HG02840 (cell line): ENCODE measurements at regions not wholly inside any gene's neighbourhood (a gene's known extent, or its start where the extent isn't known, plus 50 kb on each side); places are given as distances from the start of the nearest gene placed in this dataset.

ENCODE experiments used
- ATAC-seq: cut with Tn5 transposase; IDR thresholded peaks from one replicate; pipeline ENCODE4 v1.9.1; 2021; ENCODE audit warnings: mild to moderate bottlenecking, moderate library complexity, moderate number of reproducible peaks; ENCODE audit not compliant: unreplicated experiment, low FRiP score

- no peak for ATAC-seq
Observed at GRCh38 chr6:100153636-100154275, 159.7 kb upstream of the MCHR2 start.

GRCh38 chr6:100152201-100152600 lies 158.2 kb upstream of the MCHR2 start:
- no peak for ATAC-seq

- ATAC-seq, result no peak
Observed at GRCh38 chr6:100144991-100145390, 151.0 kb upstream of the MCHR2 start.

DNA sequence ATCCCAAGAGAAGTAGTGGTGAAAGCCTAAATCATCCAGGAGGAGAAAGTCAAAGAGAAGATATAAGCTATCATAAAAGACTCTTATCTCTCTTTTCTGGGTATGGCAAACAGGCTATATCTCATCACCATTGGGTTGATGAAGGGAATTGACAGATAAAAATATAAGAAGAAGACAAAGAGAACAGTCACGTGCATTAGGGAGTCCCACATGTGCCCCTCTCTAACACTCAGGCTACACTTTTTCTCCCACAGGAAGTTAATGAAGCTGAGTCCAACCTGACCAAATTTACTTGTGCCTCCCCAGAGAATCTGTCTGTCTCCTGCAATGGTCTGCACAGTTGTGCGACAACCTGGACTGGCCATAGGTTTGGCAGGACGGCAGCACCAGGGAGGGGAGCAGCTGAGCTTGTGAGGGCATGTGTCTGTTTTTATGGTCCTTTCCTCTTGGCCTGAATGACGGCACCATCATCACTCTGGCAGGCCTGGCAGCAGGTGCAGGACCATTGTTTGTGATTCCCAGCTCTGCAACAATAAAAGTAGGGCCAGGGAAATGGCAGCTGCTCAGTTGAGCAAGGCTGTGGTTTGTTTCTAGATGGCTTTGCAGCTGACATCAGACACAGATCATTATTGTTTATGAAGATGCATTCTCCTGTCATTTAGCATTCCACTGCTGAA lies 144.5 kb upstream of the MCHR2 start:
- no peak for ATAC-seq

DNA sequence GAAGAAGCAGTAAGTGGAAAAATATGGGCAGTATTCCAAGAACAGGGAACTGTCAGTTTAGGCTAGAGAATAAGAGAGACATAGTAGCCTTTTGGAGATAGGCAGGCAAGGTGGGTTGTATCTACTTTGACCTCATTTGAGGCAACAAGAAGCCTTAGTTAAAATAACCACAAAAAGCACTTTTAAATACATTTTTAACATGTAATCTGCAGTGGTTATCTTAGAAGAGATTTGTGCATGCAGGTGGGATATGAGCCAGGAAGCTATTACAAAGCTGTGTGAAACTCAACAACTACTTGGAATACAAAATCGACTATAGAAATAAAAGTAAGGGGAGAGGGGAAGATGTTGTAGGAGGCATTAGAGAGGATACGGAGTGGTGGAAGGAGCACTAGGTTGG lies 143.7 kb upstream of the MCHR2 start:
- no peak for ATAC-seq

DNA sequence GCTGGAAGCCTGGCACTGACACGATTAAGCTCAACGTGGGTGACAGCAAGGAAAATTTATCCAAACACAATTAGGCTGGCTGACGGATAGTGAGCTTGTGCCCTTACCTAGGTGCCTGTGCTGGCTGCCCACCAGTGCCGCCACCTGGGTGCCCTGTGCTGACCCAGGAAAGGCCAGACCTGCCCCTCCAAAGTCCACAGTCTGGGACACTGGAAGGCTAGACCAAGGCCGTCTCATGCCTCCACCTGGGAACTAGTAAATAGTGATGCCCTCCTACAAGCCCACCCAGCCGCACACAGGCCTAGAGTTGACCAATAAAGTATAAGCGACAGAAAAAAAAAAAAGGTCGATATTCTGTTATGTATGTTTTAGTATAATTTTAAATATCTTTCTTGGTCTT lies 142.6 kb upstream of the MCHR2 start:
- no peak for ATAC-seq

DNA sequence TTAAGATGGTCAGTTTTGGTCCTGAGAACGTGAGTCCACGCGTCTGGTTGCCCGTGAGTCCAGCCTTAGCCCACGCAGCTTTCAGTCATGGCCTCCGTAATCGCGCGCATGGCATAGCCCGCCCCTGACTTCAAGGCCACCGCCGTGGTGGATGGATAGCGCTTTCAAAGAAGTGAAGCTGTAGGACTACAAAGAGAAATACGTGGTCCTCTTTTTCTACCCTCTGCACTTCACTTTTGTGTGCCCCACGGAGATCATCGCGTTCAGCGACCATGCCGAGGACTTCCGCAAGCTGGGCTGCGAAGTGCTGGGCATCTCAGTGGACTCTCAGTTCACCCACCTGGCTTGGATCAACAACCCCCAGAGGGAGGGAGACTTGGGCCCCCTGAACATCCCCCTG lies 142.0 kb upstream of the MCHR2 start:
- ATAC-seq, result no peak

DNA sequence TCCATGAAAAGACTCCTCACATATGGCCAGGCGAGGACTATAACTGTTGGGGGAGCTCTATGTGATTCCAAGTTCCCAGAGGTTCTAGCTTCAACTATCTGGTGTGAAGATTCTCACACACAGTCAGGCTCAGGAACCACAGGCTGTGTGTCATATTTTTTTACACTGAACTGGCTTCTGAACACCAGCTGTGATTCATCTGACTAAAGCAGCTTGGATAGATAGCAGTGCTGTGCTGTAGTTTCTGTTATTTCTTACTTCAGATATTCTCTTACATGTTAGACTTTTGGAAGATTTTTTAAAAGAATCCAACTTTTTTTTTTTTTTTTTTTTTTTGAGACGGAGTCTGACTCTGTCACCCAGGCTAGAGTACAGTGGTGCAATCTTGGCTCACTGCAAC lies 140.7 kb upstream of the MCHR2 start:
- ATAC-seq, result no peak

GRCh38 chr6:100134297-100134696 lies 140.3 kb upstream of the MCHR2 start:
- ATAC-seq, result no peak

DNA sequence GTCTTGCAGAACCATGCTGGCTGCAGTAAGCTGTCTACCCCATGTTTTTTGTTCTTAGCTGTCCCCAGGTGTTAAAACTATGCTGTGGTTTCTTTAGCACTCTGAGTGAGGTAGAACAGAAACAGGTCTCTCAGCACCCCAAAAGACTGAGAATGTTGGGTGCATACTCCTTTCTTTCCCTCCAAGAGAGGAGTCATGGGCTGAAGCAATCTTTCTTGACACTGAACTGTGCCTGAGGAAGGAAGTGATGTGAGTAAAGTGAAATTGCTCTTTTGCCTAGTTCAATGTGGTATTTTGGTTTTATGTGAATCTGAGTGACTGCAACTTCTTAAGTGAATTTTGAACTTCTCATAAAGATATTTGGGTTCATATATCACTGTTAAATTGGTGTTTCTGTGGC lies 138.0 kb upstream of the MCHR2 start:
- ATAC-seq, result no peak

GRCh38 chr6:100130630-100131029 lies 136.6 kb upstream of the MCHR2 start:
- ATAC-seq, result no peak

DNA sequence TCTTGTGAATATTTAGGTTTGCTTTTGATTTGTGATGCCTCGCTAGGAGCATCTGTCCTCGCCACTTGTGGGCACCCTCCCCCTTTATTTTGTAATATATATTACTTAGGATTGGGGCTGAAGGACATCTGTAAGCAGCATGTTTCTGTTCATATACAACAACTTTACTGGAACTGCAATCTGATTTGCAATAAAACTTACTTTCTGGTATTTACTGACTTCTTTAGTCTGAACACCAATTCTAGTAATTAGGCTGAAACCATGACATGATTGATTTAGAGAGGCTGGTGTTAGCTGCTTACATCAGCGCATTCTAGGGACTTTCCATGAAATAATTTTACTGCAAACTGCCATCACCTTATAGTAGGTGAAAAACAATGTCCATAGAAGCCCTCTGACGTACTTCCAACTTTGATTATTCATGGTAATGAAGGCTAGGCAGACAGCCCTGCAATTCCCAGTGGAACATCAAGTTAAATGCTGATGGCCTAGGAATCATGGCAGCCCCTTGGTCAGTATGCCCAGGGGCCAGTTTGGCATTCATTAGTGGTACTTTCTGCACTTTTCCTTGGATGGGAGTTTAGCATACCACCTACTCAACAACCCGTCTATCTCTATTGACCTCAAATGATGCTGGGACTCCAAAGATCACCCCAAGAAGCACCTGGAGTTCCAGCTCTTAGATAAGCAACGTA lies 132.9 kb upstream of the MCHR2 start:
- ATAC-seq, result no peak

GRCh38 chr6:100121854-100122609 lies 128.0 kb upstream of the MCHR2 start:
- ATAC-seq, result no peak

- ATAC-seq, result no peak
Observed at GRCh38 chr6:100119261-100119660, 125.2 kb upstream of the MCHR2 start.

- no peak for ATAC-seq
Observed at GRCh38 chr6:100118301-100118700, 124.3 kb upstream of the MCHR2 start.

DNA sequence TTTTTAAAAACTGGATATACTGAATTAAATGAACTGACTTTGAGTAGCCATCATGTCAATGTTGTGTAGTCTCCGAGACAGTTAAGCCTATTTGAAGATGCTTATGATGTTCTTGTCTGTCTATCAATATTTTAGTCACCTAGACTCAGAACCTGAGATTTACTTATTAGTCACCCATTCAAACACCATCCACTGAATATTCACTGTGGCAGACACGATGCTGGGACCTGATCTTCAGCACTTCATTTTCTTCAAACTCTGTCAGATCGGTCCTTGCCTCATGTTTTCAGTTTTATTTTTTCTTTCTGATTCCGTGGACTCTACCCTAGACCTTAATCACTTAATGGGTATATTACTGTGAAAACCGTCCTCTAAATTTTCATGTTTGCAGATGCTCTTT lies 123.7 kb upstream of the MCHR2 start:
- no peak for ATAC-seq

DNA sequence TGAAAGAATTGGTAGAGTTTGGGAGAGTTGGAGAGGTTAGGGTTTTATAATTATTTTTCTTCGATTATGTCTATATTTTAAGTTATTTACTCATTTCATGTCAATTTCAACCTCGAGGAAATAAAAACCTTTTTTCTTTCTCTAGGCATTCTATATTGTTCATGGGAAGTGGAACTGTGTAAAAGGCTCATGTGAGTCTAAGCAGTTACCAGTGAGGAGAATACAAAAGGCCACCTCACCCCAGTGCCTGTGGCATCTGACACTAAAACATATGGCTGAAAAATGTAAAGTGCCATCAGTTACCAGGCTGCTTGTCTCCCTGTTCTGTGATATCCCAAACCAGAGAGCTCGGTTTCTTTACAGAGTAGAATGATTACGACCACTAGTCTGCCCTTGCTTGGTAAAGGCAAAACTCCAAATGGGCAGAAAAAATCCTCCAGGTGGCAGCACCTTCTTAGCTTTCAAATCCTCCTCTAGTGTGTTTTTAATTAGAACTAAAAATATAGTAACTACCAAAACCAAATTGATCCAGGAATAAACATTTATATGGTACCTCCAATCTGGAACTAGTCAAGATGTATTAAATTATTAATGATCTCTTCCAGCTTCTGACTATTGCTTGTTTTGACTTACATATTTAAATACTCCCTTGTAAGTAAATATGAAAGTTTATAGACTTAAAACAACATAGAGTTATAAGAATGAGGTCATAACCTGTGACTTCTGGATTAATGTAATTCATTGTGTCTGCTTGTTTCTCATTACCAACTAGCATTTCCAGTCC lies 122.6 kb upstream of the MCHR2 start:
- ATAC-seq, result no peak

DNA sequence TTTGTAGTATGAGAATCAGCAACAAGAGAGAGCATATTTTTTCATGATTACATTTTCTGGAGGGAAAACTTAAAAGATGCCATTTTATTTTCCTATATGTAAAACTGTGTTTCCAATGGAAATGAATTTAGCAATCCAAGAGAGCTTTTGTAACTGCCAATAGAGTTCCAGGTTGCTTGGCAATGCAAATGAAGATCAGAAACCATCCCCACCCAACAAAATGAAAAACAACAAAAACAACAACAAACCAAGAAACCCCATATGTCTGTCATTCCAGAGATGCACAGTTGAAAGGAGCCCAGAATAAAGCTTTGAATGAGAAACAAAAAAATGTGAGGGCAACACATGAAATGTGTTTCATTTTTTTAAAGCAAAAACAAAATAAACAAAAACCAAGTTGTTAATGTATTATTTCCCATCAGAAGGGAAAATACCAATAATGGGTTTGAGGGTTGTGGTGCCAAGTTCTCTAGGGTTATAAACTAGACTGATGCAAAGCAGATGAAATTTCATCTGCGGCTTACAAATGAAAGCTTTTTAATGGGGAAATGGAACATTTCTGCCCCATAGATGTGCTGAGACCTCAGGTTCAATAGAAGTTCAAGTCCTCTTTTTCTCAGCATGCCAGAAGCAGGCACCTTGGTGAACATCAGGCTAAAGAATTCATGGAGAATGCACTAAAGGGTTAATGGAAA lies 121.5 kb upstream of the MCHR2 start:
- ATAC-seq, result no peak

DNA sequence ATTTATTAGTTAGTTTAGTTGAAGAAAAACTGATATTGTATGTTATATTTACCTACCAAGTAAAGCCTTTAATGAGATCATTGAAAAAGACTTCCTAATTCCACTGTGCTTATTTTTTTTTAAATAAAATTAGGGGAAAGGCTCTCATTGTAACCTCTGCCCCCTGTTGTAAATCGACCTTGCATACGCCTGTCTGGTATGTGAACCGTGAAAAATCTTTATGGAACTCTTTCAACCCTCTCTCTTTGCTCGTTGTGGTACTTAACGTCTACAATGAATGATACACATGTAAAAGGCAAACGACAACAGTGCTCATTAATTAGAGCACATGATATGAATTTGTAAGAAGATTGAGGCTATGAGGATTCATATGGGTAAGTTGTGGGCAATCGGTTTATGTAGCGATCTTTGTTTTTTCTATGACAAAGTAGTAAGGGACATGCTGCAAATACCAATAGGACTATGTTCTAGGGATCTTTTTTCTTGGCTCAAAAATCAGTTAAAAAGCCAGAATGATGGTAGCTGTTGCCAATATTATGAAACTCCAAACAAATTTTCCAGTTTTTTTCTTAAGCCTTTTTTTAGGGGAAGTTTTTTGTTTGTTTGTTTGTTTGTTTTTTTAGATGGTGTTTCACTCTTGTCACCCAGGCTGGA lies 119.0 kb upstream of the MCHR2 start:
- ATAC-seq, result no peak
